Lower lobe of right lung (tissue), 2 donors: ENCODE measurements at regions not wholly inside any gene's neighbourhood (a gene's known extent, or its start where the extent isn't known, plus 50 kb on each side); places are given as distances from the start of the nearest gene placed in this dataset.
"Not testable (repeated sequence)": the region's sequence is repeated elsewhere in the genome, so short reads cannot be mapped to it uniquely, and the experiment has no call there.

ENCODE experiments used
- ATAC-seq, 2 donors: fragments of 200-7000 bp; cut with Tn5 transposase; one replicate each; pipeline ENCODE4 v1.9.1; 2020 to 2022; ENCODE audit warnings: mild to moderate bottlenecking in 2 of 2, moderate library complexity in 2 of 2
- DNase-seq: peaks from one replicate; pipeline ENCODE4 v3.0.0-alpha.2; 2020
- H3K27ac ChIP-seq: fragments of 200-600 bp; one replicate; pipeline ENCODE4 v1.8.0; 2022
- H3K27me3 ChIP-seq: fragments of 200-600 bp; one replicate; pipeline ENCODE4 v1.8.0; 2022; ENCODE audit warnings: low read depth
- H3K36me3 ChIP-seq: fragments of 200-600 bp; one replicate; pipeline ENCODE4 v1.8.0; 2022; ENCODE audit warnings: mild to moderate bottlenecking
- H3K4me1 ChIP-seq: fragments of 200-600 bp; one replicate; pipeline ENCODE4 v1.8.0; 2022
- H3K4me3 ChIP-seq: fragments of 200-600 bp; one replicate; pipeline ENCODE4 v1.8.0; 2022; ENCODE audit warnings: mild to moderate bottlenecking
- H3K9me3 ChIP-seq: fragments of 200-600 bp; one replicate; pipeline ENCODE4 v1.8.0; 2022
- intact Hi-C: fragments of 100-400 bp; cut with DNase I; formaldehyde crosslinking; loops from one replicate; pipeline ENCODE4 v1.11.0; 2022
- TF ChIP-seq, protein P1 (sequence below): fragments of 200-600 bp; IDR thresholded peaks from one replicate; pipeline ENCODE4 v1.8.0; 2022; ENCODE audit warnings: antibody characterized with exemption, mild to moderate bottlenecking
- donor health status: DM: no; HTN: yes; CAD: no; lungs with severe emphysema.

DNA sequence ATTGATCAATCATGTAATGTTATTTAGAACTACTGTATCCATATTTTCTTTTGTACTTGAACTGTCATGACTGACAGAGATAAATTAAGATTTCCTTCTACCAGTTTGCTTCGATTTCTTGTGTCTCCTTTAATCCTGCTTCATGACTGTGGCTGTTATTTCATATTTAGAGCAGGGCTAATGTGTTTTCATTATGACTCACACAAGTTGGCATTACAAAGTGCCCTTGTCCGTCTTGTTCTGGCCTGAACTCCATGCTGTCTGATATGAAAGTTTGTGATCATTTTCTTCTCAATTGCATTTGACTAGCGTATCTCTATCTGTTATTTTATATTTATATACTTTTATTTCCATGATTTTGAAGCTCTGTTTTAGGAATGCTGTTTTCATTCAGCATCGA is 344.1 kb upstream of the PRKCQ start:
- H3K27me3 ChIP-seq: no peaks in the 10 kb centered on the region

DNA sequence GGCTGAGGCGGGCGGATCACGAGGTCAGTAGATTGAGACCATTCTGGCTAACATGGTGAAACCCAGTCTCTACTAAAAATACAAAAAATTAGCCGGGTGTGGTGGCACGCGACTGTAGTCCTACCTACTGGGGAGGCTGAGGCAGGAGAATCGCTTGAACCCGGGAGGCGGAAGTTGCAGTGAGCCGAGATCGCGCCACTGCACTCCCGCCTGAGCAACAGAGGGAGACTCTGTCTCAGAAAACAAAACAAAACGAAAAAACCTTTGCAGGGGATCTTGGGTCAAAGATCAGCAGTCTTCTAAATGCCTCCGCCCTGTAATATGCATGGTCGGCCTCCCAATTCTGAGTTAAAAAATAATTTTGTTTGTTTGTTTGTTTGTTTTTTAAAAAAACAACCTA is 340.9 kb upstream of the PRKCQ start:
- H3K36me3 ChIP-seq, H3K9me3 ChIP-seq, H3K4me1 ChIP-seq, ATAC-seq, intact Hi-C loops, H3K4me3 ChIP-seq, H3K27ac ChIP-seq, DNase-seq, H3K27me3 ChIP-seq: not testable (repeated sequence)

More for the DNA sequence above, 344.1 kb upstream of the PRKCQ start:
- Histone ChIP-seq H3K9me3 (no peaks in the 10 kb centered on the region), H3K4me3 (no peak overlapping the region), H3K4me1 (peaks cover 18% of the 10 kb centered on the region), H3K36me3 (no peaks in the 10 kb centered on the region), H3K27ac (no peak overlapping the region)
- TF ChIP-seq, protein P1, sequence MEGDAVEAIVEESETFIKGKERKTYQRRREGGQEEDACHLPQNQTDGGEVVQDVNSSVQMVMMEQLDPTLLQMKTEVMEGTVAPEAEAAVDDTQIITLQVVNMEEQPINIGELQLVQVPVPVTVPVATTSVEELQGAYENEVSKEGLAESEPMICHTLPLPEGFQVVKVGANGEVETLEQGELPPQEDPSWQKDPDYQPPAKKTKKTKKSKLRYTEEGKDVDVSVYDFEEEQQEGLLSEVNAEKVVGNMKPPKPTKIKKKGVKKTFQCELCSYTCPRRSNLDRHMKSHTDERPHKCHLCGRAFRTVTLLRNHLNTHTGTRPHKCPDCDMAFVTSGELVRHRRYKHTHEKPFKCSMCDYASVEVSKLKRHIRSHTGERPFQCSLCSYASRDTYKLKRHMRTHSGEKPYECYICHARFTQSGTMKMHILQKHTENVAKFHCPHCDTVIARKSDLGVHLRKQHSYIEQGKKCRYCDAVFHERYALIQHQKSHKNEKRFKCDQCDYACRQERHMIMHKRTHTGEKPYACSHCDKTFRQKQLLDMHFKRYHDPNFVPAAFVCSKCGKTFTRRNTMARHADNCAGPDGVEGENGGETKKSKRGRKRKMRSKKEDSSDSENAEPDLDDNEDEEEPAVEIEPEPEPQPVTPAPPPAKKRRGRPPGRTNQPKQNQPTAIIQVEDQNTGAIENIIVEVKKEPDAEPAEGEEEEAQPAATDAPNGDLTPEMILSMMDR: no peak
- intact Hi-C loops: no loop called here
- DNase-seq: no peak
- ATAC-seq: no peak

DNA sequence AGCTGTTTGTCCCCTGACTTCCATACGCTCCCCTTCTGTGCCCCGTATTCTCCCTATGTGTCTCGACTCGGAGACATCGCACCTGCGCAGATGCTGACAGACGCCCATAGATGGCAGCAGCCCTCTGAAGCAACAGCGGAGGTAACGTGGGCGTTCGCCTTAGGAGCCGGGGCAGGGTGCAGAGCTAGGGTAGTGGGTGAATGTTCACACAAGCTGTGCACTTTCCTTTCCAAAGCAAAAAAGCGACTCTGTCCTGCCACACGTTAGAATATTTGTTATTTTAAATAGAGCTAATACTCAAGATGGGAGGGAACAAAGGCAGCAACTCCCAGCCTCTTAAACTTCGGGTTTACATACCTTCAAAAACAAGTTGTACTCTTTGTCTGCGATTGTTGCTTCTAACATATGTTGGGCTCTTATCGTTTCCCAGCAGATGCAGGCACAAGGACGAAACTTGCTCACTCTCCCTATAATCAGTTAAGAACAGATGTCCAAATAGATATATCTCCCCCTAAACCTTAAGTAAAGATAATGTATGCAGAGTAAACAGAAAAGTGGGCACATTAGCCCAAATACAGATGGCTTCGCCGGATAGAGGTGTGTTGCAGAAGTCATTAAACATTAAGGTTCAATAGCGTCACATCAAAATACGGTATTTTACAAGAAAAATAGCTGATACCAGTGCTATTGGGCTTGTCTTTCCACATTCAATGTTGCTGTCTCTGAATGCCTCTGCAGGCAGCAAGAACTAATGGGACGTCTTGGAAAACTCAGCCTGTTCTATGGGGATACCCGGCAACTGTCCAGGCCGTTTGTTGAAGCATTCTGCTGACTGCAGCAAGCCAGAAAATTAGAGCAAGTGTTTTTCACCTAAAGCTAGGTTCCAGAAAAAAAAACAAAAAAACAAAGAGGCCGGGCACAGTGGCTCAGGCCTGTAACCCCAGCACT is 340.3 kb upstream of the PRKCQ start:
- peak; percentile 91 for DNase-seq
- no peaks in the 10 kb centered on the region for H3K27me3 ChIP-seq
- intact Hi-C loops: no loop called here
- no peak overlapping the region for H3K27ac ChIP-seq
- H3K36me3 ChIP-seq: no peaks in the 10 kb centered on the region
- H3K4me1 ChIP-seq: peaks cover 5% of the 10 kb centered on the region
- H3K4me3 ChIP-seq: no peak overlapping the region
- ATAC-seq: peak; percentile 92 to 94
- no peaks in the 10 kb centered on the region for H3K9me3 ChIP-seq
- TF ChIP-seq, protein P1: peak; percentile 60

DNA sequence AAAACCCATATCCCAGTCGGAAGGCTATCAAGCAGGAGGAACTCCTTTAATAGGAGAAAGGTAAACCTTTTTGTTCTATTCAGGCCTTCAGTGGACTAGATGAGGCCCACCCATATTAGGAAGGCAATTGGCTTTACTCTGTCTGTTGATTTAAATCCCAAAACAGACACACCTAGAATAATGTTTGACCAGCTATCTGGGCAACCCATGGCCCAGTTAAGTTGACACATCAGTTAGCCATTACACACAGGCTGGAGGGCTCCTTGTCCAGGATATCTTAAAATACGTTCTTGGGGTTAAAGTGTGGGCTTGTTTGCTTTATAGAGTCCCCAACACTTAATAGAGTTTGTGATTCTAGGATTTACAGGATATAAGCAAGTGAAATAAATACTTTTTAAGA is 339.0 kb upstream of the PRKCQ start:
- Histone ChIP-seq H3K36me3 (no peaks in the 10 kb centered on the region), H3K27me3 (no peaks in the 10 kb centered on the region), H3K4me3 (no peak overlapping the region), H3K4me1 (peaks cover 5% of the 10 kb centered on the region), H3K9me3 (no peaks in the 10 kb centered on the region), H3K27ac (no peak overlapping the region)
- DNase-seq (no peak), ATAC-seq (no peak)
- TF ChIP-seq, protein P1: no peak
- intact Hi-C loops: no loop called here

DNA sequence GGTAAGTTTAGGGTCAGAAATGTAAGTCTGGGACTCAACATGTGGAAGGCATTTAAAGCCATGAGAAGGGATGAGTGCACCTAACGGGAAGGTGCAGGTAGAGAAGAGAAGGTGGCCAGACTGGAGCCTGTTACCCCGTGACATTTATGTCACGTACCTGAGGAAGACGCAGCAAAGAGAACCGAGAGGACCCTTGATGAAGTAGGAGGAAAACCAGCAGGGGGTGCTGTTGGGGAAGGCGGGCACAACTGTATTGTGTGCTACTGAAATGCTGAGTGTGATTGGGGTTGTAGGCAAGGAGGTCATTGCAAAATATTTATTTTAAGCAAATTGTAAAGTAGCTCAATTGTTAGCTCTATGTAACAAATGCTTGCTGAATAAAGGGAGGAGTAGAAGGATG is 338.2 kb upstream of the PRKCQ start:
- Histone ChIP-seq H3K27me3 (no peaks in the 10 kb centered on the region), H3K9me3 (no peaks in the 10 kb centered on the region), H3K4me1 (peaks cover 5% of the 10 kb centered on the region), H3K36me3 (no peaks in the 10 kb centered on the region), H3K27ac (no peak overlapping the region), H3K4me3 (no peak overlapping the region)
- TF ChIP-seq, protein P1: peak; percentile 51
- intact Hi-C loops: no loop called here
- ATAC-seq: peak; percentile 59 to 64
- DNase-seq: peak; percentile 65

DNA sequence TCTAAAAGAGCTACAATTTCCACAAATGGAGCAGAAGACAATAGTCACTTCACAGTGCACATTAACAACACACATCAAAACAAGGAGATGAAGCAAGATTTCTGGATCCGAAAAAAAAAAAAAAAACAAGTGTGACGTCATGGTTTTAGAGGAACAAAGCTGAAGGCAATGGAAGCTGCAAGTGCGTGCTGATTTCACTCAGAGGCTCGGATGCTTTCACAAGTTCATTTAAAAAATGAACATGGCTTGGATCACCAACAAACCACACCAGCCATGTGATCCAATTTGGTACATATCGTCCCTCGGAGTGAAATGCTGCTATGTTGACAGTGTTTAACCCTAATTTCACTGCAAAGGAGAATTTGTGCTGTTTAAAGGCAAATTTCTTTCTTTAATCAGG is 337.0 kb upstream of the PRKCQ start:
- H3K27ac ChIP-seq: no peak overlapping the region
- no peaks in the 10 kb centered on the region for H3K9me3 ChIP-seq
- DNase-seq (no peak), ATAC-seq (peak; percentile 20 to 38)
- H3K4me1 ChIP-seq: peaks cover 14% of the 10 kb centered on the region
- H3K36me3 ChIP-seq: no peaks in the 10 kb centered on the region
- intact Hi-C loops: no loop called here
- TF ChIP-seq, protein P1: no peak
- H3K4me3 ChIP-seq: no peak overlapping the region
- H3K27me3 ChIP-seq: no peaks in the 10 kb centered on the region
